HepG2 (cell line): ENCODE measurements at regions not wholly inside any gene's neighbourhood (a gene's known extent, or its start where the extent isn't known, plus 50 kb on each side); places are given as distances from the start of the nearest gene placed in this dataset.

Experiments
- ATAC-seq: fragments of 200-7000 bp; cut with Tn5 transposase; 3 replicates; pipeline ENCODE4 v1.9.1; 2020; ENCODE audit warnings: mild to moderate bottlenecking, moderate library complexity
- BruUV-seq: library from RNA; stranded (reverse); fragments of 400-500 nt; replicated peaks from 2 replicates; lab custom pipeline; 2021; lab: Mats Ljungman, UMichigan
- CTCF ChIA-PET: fragments of 300-600 bp; formaldehyde crosslinking; extraction: SDS; loops from one replicate; lab custom pipeline; 2021; ENCODE audit warnings: low total read pairs, inconsistent platforms, low intra/inter-chr PET ratio; lab: Yijun Ruan, JAX
- POLR2A ChIA-PET: fragments of 350-600 bp; sonication (Branson Sonifier 250); formaldehyde crosslinking; loops from one replicate; lab custom pipeline; 2020; ENCODE audit warnings: antibody characterized with exemption, inconsistent platforms; lab: Yijun Ruan, JAX
- DNase-seq: peaks from one replicate; pipeline ENCODE4 v3.0.0-alpha.2; 2015; ENCODE audit warnings: low spot score
- FAIRE-seq: peaks from 3 replicates; lab custom pipeline; 2011; peaks lifted over from hg19 to GRCh38; lab: Jason Lieb, UNC
- H2AFZ ChIP-seq: one replicate; pipeline ENCODE4 v1.6.1; 2011; ENCODE audit warnings: low read length, inconsistent platforms
- H3K27ac ChIP-seq: fragments of 300-600 bp; 3 replicates; pipeline ENCODE4 v1.8.0; 2011; ENCODE audit warnings: mixed run types, mild to moderate bottlenecking, mixed read lengths, low read length, inconsistent platforms; ENCODE audit not compliant: insufficient read depth; ENCODE audit errors: extremely low read length
- H3K27me3 ChIP-seq, 2 experiments: fragments of 200-600 bp in 1 of 2; 2 replicates in 1 of 2; 3 replicates in 1 of 2; pipeline versions ENCODE4 v1.6.0 to v1.8.0; 2011; ENCODE audit warnings: low read length in 2 of 2, mild to moderate bottlenecking in 2 of 2, moderate library complexity in 2 of 2, inconsistent platforms in 1 of 2; ENCODE audit not compliant: insufficient read depth in 2 of 2, control insufficient read depth in 1 of 2
- H3K36me3 ChIP-seq, 2 experiments: fragments of 200-600 bp in 1 of 2; replicated peaks in 1 of 2; 2 replicates in 1 of 2; 3 replicates in 1 of 2; pipeline versions ENCODE4 v1.5.1 to v1.8.0; 2011; ENCODE audit warnings: low read length in 2 of 2, inconsistent platforms in 1 of 2; ENCODE audit not compliant: insufficient read depth in 2 of 2, control insufficient read depth in 1 of 2
- H3K4me1 ChIP-seq: 2 replicates; pipeline ENCODE4 v1.5.1; 2012; ENCODE audit warnings: low read length, inconsistent platforms; ENCODE audit not compliant: insufficient read depth
- H3K4me2 ChIP-seq: 2 replicates; pipeline ENCODE4 v1.6.0; 2011; ENCODE audit warnings: low read depth, low read length, inconsistent platforms
- H3K4me3 ChIP-seq, 3 experiments: fragments of 200-600 bp in 1 of 3; sonication (generic), shearing (Covaris generic) in 1 of 3; replicated peaks in 1 of 3; 2 replicates each; pipeline ENCODE4 v1.5.1; 2011 to 2016; ENCODE audit warnings: low read length in 3 of 3, inconsistent platforms in 2 of 3, low read depth in 2 of 3, mild to moderate bottlenecking in 2 of 3, control low read depth in 1 of 3, mixed read lengths in 1 of 3; ENCODE audit not compliant: insufficient read depth in 1 of 3
- H3K79me2 ChIP-seq: one replicate; pipeline ENCODE4 v1.6.1; 2011; ENCODE audit warnings: low read length, inconsistent platforms; ENCODE audit not compliant: insufficient read depth
- H3K9ac ChIP-seq: 2 replicates; pipeline ENCODE4 v1.6.0; 2011; ENCODE audit warnings: mild to moderate bottlenecking, low read depth, low read length, inconsistent platforms; ENCODE audit not compliant: insufficient read depth
- H3K9me3 ChIP-seq: 2 replicates; pipeline ENCODE4 v1.5.1; 2012; ENCODE audit warnings: mild to moderate bottlenecking, low read length
- H4K20me1 ChIP-seq: 2 replicates; pipeline ENCODE4 v1.6.0; 2011; ENCODE audit warnings: inconsistent platforms, mild to moderate bottlenecking, low read length, moderate library complexity; ENCODE audit not compliant: insufficient read depth
- ADNP ChIP-seq: sonication (generic); formaldehyde crosslinking; IDR thresholded peaks from 2 replicates; pipeline ENCODE4 v1.4.0; 2020; ENCODE audit warnings: missing genetic modification reagents
- AHR ChIP-seq: IDR thresholded peaks from 2 replicates; pipeline ENCODE4 v1.6.1; 2018; ENCODE audit warnings: missing genetic modification reagents, missing compliant biosample characterization
- ELF3 ChIP-seq: IDR thresholded peaks from 2 replicates; pipeline ENCODE4 v1.6.1; 2016; ENCODE audit warnings: missing genetic modification reagents, missing compliant biosample characterization
- EP300 ChIP-seq, 3 experiments: sonication (generic) in 1 of 3; formaldehyde crosslinking in 1 of 3; IDR thresholded peaks; 2 replicates each; pipeline versions ENCODE4 v1.5.1 to v1.6.1; 2011 to 2020; ENCODE audit warnings: low read depth in 2 of 3, low read length in 2 of 3, borderline replicate concordance in 1 of 3, improper control_type of control experiment in 1 of 3, mild to moderate bottlenecking in 1 of 3, missing genetic modification reagents in 1 of 3, moderate library complexity in 1 of 3
- HHEX ChIP-seq: IDR thresholded peaks from 2 replicates; pipeline ENCODE4 v1.6.1; 2016; ENCODE audit warnings: control low read depth
- HMG20B ChIP-seq: conservative IDR thresholded peaks from 2 replicates; pipeline ENCODE4 v1.6.1; 2016; ENCODE audit warnings: missing genetic modification reagents, missing compliant biosample characterization
- HNRNPK ChIP-seq: fragments of 200-400 bp; formaldehyde crosslinking; IDR thresholded peaks from 2 replicates; pipeline ENCODE4 v1.6.1; 2018; ENCODE audit warnings: low read length, low read depth, moderate library complexity, mild to moderate bottlenecking; ENCODE audit not compliant: poor library complexity, severe bottlenecking
- KDM4B ChIP-seq: sonication (generic); formaldehyde crosslinking; IDR thresholded peaks from 2 replicates; pipeline ENCODE4 v1.4.0; 2020; ENCODE audit warnings: missing genetic modification reagents
- NFATC3 ChIP-seq: sonication (generic); formaldehyde crosslinking; IDR thresholded peaks from 2 replicates; pipeline ENCODE4 v1.5.1; 2020; ENCODE audit warnings: mild to moderate bottlenecking, missing genetic modification reagents
- TGIF2 ChIP-seq: IDR thresholded peaks from 2 replicates; pipeline ENCODE4 v1.6.1; 2016; ENCODE audit warnings: control low read depth, missing compliant biosample characterization
- YEATS4 ChIP-seq: sonication (generic); formaldehyde crosslinking; IDR thresholded peaks from 2 replicates; pipeline ENCODE4 v1.4.0; 2020; ENCODE audit warnings: missing genetic modification reagents, borderline replicate concordance
- ZBTB20 ChIP-seq: sonication (generic); formaldehyde crosslinking; IDR thresholded peaks from 2 replicates; pipeline ENCODE4 v1.8.1; 2023; ENCODE audit warnings: missing genetic modification reagents, low read depth, mild to moderate bottlenecking, borderline replicate concordance
- ZBTB7A ChIP-seq: sonication (generic); formaldehyde crosslinking; IDR thresholded peaks from 2 replicates; pipeline ENCODE4 v1.8.0; 2022; ENCODE audit warnings: mild to moderate bottlenecking, missing genetic modification reagents
- ZFP36L1 ChIP-seq: sonication (generic); formaldehyde crosslinking; IDR thresholded peaks from 2 replicates; pipeline ENCODE4 v1.8.0; 2022; ENCODE audit warnings: mild to moderate bottlenecking, missing genetic modification reagents, moderate library complexity
- ZNF138 ChIP-seq: sonication (generic); formaldehyde crosslinking; IDR thresholded peaks from 2 replicates; pipeline ENCODE4 v1.5.0; 2020; ENCODE audit warnings: mild to moderate bottlenecking, low read depth, missing genetic modification reagents
- ZNF614 ChIP-seq: IDR thresholded peaks from 2 replicates; pipeline ENCODE4 v1.6.1; 2018; ENCODE audit warnings: missing biosample characterization, missing genetic modification reagents, inconsistent platforms, borderline replicate concordance
- ZNF652 ChIP-seq: IDR thresholded peaks from 2 replicates; pipeline ENCODE4 v1.6.1; 2016; ENCODE audit warnings: low read depth, borderline replicate concordance
- WGBS: methylation state at CpG from one replicate; pipeline ENCODE4 v1.1.6; 2017; ENCODE audit warnings: low lambda C conversion rate; 5-methylcytosine and 5-hydroxymethylcytosine counted together
- in situ Hi-C: cut with HindIII; loops from 2 replicates; pipeline ENCODE4 v1.10.0; 2017; ENCODE audit warnings: low pct_unique_long_range_greater_than_20kb; ENCODE audit not compliant: extremely low pct_ligation_motif_present
- intact Hi-C: fragments of 100-400 bp; cut with micrococcal nuclease; formaldehyde crosslinking; loops from one replicate; pipeline ENCODE4 v1.10.0; 2022; ENCODE audit not compliant: unreplicated experiment
- TF ChIP-seq, protein P1 (sequence below): sonication (generic); formaldehyde crosslinking; IDR thresholded peaks from 2 replicates; pipeline ENCODE4 v1.9.0; 2021; ENCODE audit warnings: mild to moderate bottlenecking, missing genetic modification reagents
- TF ChIP-seq, protein P2 (sequence below): sonication (generic); formaldehyde crosslinking; IDR thresholded peaks from 2 replicates; pipeline ENCODE4 v1.4.0; 2020; ENCODE audit warnings: missing genetic modification reagents

DNA sequence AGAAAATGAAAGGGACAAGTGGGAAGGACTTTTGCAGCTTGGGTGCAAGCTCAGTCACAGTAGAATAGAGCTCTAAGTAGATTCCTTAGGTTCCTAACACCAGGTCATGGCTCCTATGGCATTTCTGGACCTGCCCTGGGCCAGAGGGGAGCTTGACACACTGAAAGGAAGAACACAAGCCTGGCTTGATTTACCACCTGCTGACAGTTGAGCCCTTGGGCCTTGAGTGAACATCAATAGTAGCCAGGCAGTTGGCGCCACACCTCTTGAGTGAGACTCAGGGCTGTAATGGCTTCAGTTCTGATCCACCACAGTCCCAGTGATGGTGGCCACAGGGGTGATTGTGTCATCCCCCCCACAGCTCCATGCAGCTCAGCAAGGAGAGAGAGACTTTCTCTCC lies 221.9 kb upstream of the PCDH17 start:
- H3K27me3 ChIP-seq, result no peaks in the 10 kb centered on the region
- no peak for FAIRE-seq
- intact Hi-C loops, result no loop called here
- DNase-seq, result no peak
- CTCF ChIA-PET, result no interaction called here
- no peak for TF ChIP-seq TGIF2
- TF ChIP-seq HNRNPK, result no peak
- TF ChIP-seq NFATC3 (CRISPR knock-in tag), result no peak
- TF ChIP-seq, protein P1, sequence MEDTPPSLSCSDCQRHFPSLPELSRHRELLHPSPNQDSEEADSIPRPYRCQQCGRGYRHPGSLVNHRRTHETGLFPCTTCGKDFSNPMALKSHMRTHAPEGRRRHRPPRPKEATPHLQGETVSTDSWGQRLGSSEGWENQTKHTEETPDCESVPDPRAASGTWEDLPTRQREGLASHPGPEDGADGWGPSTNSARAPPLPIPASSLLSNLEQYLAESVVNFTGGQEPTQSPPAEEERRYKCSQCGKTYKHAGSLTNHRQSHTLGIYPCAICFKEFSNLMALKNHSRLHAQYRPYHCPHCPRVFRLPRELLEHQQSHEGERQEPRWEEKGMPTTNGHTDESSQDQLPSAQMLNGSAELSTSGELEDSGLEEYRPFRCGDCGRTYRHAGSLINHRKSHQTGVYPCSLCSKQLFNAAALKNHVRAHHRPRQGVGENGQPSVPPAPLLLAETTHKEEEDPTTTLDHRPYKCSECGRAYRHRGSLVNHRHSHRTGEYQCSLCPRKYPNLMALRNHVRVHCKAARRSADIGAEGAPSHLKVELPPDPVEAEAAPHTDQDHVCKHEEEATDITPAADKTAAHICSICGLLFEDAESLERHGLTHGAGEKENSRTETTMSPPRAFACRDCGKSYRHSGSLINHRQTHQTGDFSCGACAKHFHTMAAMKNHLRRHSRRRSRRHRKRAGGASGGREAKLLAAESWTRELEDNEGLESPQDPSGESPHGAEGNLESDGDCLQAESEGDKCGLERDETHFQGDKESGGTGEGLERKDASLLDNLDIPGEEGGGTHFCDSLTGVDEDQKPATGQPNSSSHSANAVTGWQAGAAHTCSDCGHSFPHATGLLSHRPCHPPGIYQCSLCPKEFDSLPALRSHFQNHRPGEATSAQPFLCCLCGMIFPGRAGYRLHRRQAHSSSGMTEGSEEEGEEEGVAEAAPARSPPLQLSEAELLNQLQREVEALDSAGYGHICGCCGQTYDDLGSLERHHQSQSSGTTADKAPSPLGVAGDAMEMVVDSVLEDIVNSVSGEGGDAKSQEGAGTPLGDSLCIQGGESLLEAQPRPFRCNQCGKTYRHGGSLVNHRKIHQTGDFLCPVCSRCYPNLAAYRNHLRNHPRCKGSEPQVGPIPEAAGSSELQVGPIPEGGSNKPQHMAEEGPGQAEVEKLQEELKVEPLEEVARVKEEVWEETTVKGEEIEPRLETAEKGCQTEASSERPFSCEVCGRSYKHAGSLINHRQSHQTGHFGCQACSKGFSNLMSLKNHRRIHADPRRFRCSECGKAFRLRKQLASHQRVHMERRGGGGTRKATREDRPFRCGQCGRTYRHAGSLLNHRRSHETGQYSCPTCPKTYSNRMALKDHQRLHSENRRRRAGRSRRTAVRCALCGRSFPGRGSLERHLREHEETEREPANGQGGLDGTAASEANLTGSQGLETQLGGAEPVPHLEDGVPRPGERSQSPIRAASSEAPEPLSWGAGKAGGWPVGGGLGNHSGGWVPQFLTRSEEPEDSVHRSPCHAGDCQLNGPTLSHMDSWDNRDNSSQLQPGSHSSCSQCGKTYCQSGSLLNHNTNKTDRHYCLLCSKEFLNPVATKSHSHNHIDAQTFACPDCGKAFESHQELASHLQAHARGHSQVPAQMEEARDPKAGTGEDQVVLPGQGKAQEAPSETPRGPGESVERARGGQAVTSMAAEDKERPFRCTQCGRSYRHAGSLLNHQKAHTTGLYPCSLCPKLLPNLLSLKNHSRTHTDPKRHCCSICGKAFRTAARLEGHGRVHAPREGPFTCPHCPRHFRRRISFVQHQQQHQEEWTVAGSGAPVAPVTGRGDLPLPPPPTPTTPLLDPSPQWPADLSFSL, result no peak
- no peak for TF ChIP-seq ZBTB20
- TF ChIP-seq ZNF138 (CRISPR knock-in tag), result no peak
- no peak for TF ChIP-seq ELF3 (CRISPR knock-in tag)
- TF ChIP-seq YEATS4 (CRISPR knock-in tag), result no peak
- TF ChIP-seq ZNF652 (CRISPR knock-in tag), result no peak
- TF ChIP-seq ZFP36L1 (CRISPR knock-in tag), result no peak
- TF ChIP-seq, protein P2, sequence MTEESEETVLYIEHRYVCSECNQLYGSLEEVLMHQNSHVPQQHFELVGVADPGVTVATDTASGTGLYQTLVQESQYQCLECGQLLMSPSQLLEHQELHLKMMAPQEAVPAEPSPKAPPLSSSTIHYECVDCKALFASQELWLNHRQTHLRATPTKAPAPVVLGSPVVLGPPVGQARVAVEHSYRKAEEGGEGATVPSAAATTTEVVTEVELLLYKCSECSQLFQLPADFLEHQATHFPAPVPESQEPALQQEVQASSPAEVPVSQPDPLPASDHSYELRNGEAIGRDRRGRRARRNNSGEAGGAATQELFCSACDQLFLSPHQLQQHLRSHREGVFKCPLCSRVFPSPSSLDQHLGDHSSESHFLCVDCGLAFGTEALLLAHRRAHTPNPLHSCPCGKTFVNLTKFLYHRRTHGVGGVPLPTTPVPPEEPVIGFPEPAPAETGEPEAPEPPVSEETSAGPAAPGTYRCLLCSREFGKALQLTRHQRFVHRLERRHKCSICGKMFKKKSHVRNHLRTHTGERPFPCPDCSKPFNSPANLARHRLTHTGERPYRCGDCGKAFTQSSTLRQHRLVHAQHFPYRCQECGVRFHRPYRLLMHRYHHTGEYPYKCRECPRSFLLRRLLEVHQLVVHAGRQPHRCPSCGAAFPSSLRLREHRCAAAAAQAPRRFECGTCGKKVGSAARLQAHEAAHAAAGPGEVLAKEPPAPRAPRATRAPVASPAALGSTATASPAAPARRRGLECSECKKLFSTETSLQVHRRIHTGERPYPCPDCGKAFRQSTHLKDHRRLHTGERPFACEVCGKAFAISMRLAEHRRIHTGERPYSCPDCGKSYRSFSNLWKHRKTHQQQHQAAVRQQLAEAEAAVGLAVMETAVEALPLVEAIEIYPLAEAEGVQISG (CRISPR knock-in tag), result no peak
- no peak for TF ChIP-seq EP300 (IDR thresholded peaks at IDR 0.05; ENCODE audit: low read depth in 2 of 2, low read length in 2 of 2)
- no peak for TF ChIP-seq EP300 (CRISPR knock-in tag; IDR thresholded peaks at IDR 0.05; ENCODE audit: borderline replicate concordance)
- no peak for TF ChIP-seq ADNP
- TF ChIP-seq KDM4B, result no peak
- no peak for TF ChIP-seq AHR (CRISPR knock-in tag)
- TF ChIP-seq ZBTB7A (CRISPR knock-in tag), result no peak
- no peak for TF ChIP-seq HMG20B
- no peak for TF ChIP-seq ZNF614 (CRISPR knock-in tag)
- no peak for TF ChIP-seq HHEX (CRISPR knock-in tag)
- TF ChIP-seq, all 625 proteins: peak for 0
- H3K36me3 ChIP-seq, result no peaks in the 10 kb centered on the region
- in situ Hi-C loops, result no loop called here
- ATAC-seq, result no peak
- no peaks in the 10 kb centered on the region for H3K4me1 ChIP-seq
- no TSS peak for BruUV-seq
- H3K27ac ChIP-seq, result no peak overlapping the region
- H3K4me3 ChIP-seq, result no peak overlapping the region
- H3K4me2 ChIP-seq, result no peak overlapping the region
- WGBS, result no CpG with 5 or more reads among the region's 1 CpG
- POLR2A ChIA-PET, result no interaction called here
- no peak overlapping the region for H3K9ac ChIP-seq
- H2AFZ ChIP-seq, result no peak overlapping the region
- H4K20me1 ChIP-seq, result no peaks in the 10 kb centered on the region
- peaks cover 51% of the 10 kb centered on the region for H3K9me3 ChIP-seq
- H3K79me2 ChIP-seq, result no peaks in the 10 kb centered on the region
